NCI-H2227 treated with DMSO at 0.1 percent for 48 hours (cell line): ENCODE measurements at regions not wholly inside any gene's neighbourhood (a gene's known extent, or its start where the extent isn't known, plus 50 kb on each side); places are given as distances from the start of the nearest gene placed in this dataset.

Experiments
- DNase-seq: peaks from one replicate; lab custom pipeline; 2025; lab: John Stamatoyannopoulos, UW

DNA sequence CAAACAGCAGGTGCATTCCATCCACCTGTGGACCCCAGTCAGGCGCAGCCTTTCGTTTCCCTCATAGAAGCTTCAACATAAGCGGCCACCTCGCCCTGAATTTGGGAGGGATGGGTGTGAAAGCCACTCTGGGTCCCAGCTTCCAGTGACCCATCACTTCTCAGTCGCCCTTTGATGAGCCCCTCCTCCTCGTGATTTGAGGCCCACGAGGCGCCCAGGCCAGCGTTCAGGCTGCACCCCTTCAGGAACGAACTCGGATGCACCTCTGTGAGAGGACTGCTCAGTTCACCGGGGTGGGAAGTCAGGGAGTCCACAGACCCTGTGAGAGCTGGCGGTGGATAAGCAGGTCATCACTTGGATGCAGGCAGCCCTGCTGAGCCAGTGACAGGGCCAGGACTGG, 1118.2 kb downstream of the BRD1 start:
- DNase-seq, result no peak

GRCh38 chr22:48708558-48709245, 1119.0 kb downstream of the BRD1 start:
- no peak for DNase-seq

DNA sequence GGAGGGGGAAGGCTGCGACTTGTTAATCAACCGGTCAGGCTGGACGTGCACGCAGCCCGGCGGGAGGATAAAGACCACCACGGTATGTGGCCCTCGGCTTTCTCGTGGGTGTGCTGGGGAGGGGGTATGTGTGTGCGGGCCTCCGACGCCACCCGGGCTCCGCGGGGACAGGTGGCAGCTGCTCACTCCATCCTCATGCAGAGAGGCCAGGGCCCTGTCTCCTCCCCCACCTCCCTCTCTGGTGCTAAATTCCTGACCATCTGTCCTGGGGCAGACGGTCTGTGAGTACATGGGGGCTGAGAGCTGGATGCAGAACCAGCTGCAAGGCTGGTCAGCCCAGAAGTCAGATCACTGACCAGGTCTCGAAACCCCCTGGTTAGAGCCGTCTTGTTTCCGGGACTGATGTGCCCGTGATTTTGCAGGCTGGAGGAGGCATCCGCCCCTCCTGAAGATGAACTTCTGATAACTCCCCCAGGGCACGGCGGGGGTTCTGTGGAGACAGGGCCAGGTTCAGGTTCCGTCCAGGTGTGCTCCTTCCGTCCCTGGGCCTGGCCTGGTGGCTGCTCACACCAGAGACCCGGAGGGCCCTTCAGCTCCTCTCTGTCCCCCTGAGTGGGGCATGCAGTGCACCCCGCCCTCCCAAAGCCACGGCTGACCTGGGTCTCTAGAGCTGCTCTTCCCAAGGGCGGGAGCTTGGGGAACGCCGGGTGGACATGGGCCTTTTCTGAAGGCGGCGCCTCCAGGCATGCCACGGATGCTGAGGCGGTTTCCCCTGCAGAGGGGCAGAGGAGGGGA, 1119.7 kb downstream of the BRD1 start:
- DNase-seq, result no peak

DNA sequence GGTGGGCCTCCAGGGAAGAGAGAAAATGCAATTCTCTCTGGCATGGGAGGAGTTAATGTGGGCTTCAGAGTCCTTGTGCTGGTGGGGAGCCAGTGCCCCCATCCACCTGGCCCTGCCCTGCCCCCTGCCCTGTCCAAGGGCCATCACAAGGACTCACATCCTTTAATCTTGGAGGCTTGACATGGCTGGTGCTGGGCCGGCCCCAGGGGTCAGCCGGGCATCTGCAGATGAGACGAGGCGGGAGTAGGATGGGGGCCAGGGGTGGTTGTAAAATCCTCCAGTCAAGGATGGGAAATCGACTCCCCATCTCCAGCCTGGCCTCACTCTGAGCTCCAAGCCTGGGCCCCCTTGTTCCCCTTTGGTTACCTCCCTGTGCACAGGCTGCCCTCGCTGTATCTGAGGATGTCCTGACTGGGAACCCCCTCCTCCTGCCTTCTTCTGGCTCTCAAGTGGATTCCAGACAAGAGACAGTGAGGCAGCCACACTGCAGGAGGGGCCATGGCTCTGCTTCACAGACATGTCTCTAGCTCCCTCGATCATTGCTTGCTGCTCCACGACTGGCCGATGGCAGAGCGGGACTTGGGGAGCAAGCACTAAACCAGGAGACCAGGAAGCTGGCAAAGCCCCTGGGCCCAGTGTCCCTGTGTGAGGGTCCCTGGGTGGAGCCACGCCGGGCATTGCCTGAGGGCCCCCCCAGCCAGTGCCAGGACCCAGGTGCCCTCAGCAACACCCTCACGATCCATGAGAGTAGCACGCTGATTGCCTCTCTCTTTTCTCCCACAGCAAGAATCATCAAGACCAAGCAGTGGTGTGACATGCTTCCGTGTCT, 1120.5 kb downstream of the BRD1 start:
- DNase-seq, result no peak

- no peak for DNase-seq
Observed at GRCh38 chr22:48705917-48706605, 1121.6 kb downstream of the BRD1 start.

DNA sequence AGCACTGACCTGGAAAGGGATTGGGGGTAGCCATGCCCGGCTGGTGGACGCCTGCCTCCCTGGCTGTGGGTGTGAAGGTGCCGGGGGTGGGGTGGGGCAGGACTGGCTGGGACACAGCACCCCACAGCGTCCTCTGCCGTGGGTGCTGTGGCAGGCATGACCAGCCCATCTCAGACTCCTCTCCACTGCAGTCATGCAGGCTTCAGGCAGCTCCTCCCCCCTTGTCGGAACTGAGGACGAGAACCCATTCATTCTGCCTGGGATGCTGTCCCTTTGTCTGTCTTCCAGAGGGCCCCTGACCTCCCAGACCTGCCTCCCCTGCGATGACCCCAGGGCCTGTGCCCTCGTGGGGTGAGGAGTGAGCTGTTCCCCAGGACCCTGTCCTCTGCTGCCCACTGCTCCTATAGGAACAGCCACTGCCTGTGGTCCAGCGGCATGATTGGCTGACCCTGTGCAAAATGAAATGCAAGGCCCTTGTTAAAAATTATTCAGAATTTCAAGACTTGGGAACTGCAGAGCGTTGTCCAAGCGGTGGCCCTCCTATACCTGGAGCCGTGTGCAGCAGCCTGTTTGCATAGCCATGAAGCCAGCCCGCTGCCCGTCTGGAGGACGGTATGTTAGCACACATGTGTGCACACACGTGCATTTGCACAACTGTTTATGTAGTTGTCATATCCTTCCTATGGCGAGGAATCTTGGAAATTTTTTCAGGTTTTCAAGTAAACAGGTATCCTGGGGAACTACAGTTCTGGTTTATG, 1122.3 kb downstream of the BRD1 start:
- no peak for DNase-seq

- no peak for DNase-seq
Observed at GRCh38 chr22:48704335-48704734, 1123.3 kb downstream of the BRD1 start.

DNA sequence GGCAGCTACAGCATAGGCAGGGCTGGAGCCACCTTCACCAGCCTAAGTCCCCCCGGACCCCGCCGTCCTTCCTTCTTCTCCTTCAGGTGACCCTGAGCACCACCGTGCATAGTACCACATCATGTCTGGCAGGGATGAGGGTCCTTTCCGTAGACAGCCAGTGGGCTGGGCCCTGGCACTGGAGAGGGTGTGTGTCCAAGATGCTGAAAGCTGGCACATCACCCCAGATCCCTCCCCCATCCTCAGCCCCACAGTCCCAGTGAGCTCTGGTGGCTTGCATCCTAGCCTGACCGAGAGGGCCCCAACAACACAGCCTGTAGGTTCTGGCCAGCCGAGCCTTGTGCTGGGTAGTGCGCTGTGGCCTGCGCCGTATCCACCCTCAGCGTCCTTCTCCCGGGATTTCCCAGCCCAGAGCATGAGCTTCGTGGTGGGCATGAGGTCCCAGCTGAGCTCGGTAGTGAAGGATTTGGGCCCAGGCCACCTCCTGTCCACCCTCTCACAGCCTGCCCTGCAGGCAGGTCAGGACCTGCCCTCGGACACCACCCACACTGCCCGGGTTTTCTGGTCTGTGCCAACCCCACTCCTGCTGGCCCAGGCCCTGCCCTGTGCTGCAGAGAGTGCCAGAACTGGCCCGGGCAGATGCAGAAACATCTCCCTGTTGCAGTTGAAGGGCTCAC, 1124.3 kb downstream of the BRD1 start:
- no peak for DNase-seq

GRCh38 chr22:48702573-48703264, 1125.0 kb downstream of the BRD1 start:
- DNase-seq, result no peak

- DNase-seq, result no peak
Observed at GRCh38 chr22:48701296-48702030, 1126.2 kb downstream of the BRD1 start.

- DNase-seq, result no peak
Observed at GRCh38 chr22:48700566-48701295, 1126.9 kb downstream of the BRD1 start.

DNA sequence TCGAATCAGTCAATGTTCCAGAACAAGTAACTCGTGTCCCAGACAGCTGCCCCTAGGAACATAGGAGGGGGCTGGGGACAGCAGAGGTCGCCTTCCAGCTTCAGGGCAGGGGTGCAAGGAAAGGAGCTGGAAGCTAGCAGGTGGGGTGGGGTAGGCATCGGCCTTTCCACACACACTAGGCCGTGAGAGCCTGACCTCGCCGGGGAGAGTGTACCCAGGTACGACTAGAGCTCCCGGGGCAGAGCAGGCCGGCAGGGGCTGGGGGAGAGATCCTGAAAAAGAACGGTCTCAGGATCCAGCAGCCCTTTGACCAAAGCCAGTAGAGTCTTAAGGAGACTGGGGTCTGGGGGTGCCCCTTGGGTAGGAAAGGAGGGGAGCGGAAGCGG, 1127.5 kb downstream of the BRD1 start:
- DNase-seq, result no peak

GRCh38 chr22:48699511-48699910, 1128.2 kb downstream of the BRD1 start:
- DNase-seq, result no peak

- no peak for DNase-seq
Observed at GRCh38 chr22:48698618-48699017, 1129.1 kb downstream of the BRD1 start.

GRCh38 chr22:48697694-48698276, 1129.9 kb downstream of the BRD1 start:
- DNase-seq, result no peak

- no peak for DNase-seq
Observed at GRCh38 chr22:48697223-48697622, 1130.5 kb downstream of the BRD1 start.

DNA sequence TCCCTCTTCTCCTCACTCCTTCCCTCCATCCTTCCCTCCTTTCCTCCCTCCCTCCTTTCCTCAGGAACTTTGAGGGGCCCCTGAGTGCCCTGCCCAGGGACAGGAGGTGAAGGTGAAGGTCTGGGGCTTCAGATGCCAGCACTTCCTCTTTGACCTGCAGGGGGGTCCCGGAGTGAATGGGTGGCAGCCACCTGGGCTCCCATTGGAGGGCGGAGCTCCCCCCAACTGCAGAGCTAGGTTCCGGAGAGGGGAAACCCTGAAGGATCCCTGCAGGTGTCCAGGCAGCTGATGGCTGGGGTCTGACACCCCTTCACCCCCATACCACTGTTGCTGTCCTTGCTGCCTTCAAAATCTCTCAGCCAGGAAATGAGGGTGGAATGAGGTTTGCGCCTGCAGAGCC, 1131.3 kb downstream of the BRD1 start:
- no peak for DNase-seq

DNA sequence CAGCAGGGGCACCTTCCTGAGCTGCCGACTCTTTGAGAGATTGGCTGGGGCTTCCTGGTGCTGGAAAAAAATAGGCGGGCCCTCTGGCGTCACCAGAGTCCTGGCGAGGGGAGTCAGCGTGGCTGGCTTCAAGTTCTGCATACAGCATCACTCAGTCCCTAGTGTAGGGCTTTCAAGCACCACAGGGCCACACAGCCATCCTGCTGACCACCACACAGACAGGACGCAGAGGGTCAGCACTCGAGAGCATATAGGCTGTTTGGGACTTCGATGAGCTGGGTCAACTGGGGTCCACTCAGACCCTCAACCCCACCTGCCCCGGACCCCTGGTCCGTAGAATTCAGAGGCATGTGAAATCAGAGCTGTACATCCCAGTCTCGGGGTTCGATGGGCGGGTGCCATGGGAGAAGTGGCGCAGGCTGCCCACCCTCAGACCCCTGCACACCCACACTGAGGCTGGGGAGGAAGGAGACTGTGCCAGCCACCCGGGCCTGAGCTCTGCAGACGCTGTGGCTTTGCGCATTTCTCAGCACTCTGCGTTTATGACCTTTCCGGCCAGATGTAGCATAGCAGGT, 1131.9 kb downstream of the BRD1 start:
- no peak for DNase-seq
